ENCODE measurements at regions not wholly inside any gene's neighbourhood (a gene's known extent, or its start where the extent isn't known, plus 50 kb on each side); places are given as distances from the start of the nearest gene placed in this dataset.

GRCh38 chr3:67870477-67870876 lies 216.1 kb upstream of the SUCLG2 start:
- H3K27ac ChIP-seq (ENCODE audit: low read depth, low read length, poor library complexity, severe bottlenecking): no peak overlapping the region
- TF ChIP-seq CTCF (conservative IDR thresholded peaks at IDR 0.05; ENCODE audit: low read depth, low read length) (no peak), EZH2 (IDR thresholded peaks at IDR 0.05; ENCODE audit: borderline replicate concordance, low read depth, low read length, poor library complexity, severe bottlenecking) (no peak)
- intact Hi-C loops (cut with micrococcal nuclease; ENCODE audit: unreplicated experiment): no loop called here
- no peaks in the 10 kb centered on the region for H3K36me3 ChIP-seq (ENCODE audit: insufficient read depth, low read length, poor library complexity, severe bottlenecking)
- no peaks in the 10 kb centered on the region for H3K9me3 ChIP-seq (ENCODE audit: low read depth, low read length, poor library complexity, severe bottlenecking)
- ChIA-PET POLR2A (ENCODE audit: low non-redundant PET) (no interaction called here), CTCF (no interaction called here)
- no peak for DNase-seq (ENCODE audit: low spot score)
- H3K27me3 ChIP-seq (replicated peaks; ENCODE audit: insufficient read depth, low read depth, low read length, poor library complexity): no peaks in the 10 kb centered on the region
- no peaks in the 10 kb centered on the region for H3K4me1 ChIP-seq (ENCODE audit: insufficient read depth, low read length, poor library complexity, severe bottlenecking)
- no TSS peak for BruUV-seq (replicated peaks)
- no peak overlapping the region for H3K4me3 ChIP-seq (ENCODE audit: low read depth, low read length, poor library complexity, severe bottlenecking)

- no peak for DNase-seq (ENCODE audit: low spot score)
- H3K4me1 ChIP-seq (ENCODE audit: insufficient read depth, low read length, poor library complexity, severe bottlenecking): no peaks in the 10 kb centered on the region
- no peak overlapping the region for H3K4me3 ChIP-seq (ENCODE audit: low read depth, low read length, poor library complexity, severe bottlenecking)
- TF ChIP-seq CTCF (conservative IDR thresholded peaks at IDR 0.05; ENCODE audit: low read depth, low read length): no peak
- no peak for TF ChIP-seq EZH2 (IDR thresholded peaks at IDR 0.05; ENCODE audit: borderline replicate concordance, low read depth, low read length, poor library complexity, severe bottlenecking)
- no peaks in the 10 kb centered on the region for H3K36me3 ChIP-seq (ENCODE audit: insufficient read depth, low read length, poor library complexity, severe bottlenecking)
- CTCF ChIA-PET: no interaction called here
- H3K9me3 ChIP-seq (ENCODE audit: low read depth, low read length, poor library complexity, severe bottlenecking): no peaks in the 10 kb centered on the region
- no peaks in the 10 kb centered on the region for H3K27me3 ChIP-seq (replicated peaks; ENCODE audit: insufficient read depth, low read depth, low read length, poor library complexity)
- POLR2A ChIA-PET (ENCODE audit: low non-redundant PET): no interaction called here
- no peak overlapping the region for H3K27ac ChIP-seq (ENCODE audit: low read depth, low read length, poor library complexity, severe bottlenecking)
- BruUV-seq (replicated peaks): no TSS peak
- intact Hi-C loops (cut with micrococcal nuclease; ENCODE audit: unreplicated experiment): no loop called here
These were observed 212.2 kb upstream of the SUCLG2 start for GRCh38 chr3:67866571-67866970.

- Histone ChIP-seq H3K4me1 (ENCODE audit: insufficient read depth, low read length, poor library complexity, severe bottlenecking) (no peaks in the 10 kb centered on the region), H3K9me3 (ENCODE audit: low read depth, low read length, poor library complexity, severe bottlenecking) (no peaks in the 10 kb centered on the region), H3K27ac (ENCODE audit: low read depth, low read length, poor library complexity, severe bottlenecking) (no peak overlapping the region), H3K36me3 (ENCODE audit: insufficient read depth, low read length, poor library complexity, severe bottlenecking) (no peaks in the 10 kb centered on the region), H3K27me3 (replicated peaks; ENCODE audit: insufficient read depth, low read depth, low read length, poor library complexity) (no peaks in the 10 kb centered on the region), H3K4me3 (ENCODE audit: low read depth, low read length, poor library complexity, severe bottlenecking) (no peak overlapping the region)
- BruUV-seq (replicated peaks): no TSS peak
- TF ChIP-seq CTCF (conservative IDR thresholded peaks at IDR 0.05; ENCODE audit: low read depth, low read length) (no peak), EZH2 (IDR thresholded peaks at IDR 0.05; ENCODE audit: borderline replicate concordance, low read depth, low read length, poor library complexity, severe bottlenecking) (no peak)
- CTCF ChIA-PET: no interaction called here
- intact Hi-C loops (cut with micrococcal nuclease; ENCODE audit: unreplicated experiment): no loop called here
- POLR2A ChIA-PET (ENCODE audit: low non-redundant PET): no interaction called here
- no peak for DNase-seq (ENCODE audit: low spot score)
These were observed 210.3 kb upstream of the SUCLG2 start for GRCh38 chr3:67864587-67865183.
